IMR-90 (cell line): ENCODE measurements at regions not wholly inside any gene's neighbourhood (a gene's known extent, or its start where the extent isn't known, plus 50 kb on each side); places are given as distances from the start of the nearest gene placed in this dataset.

Experiments used
- ATAC-seq: fragments of 200-7000 bp; cut with Tn5 transposase; 2 replicates; pipeline ENCODE4 v1.9.1; 2020; ENCODE audit warnings: low read depth, mild to moderate bottlenecking, moderate library complexity
- BruUV-seq: library from RNA; stranded (reverse); fragments of 400-500 nt; replicated peaks from 2 replicates; lab custom pipeline; 2021; lab: Mats Ljungman, UMichigan
- CTCF ChIA-PET: fragments of 300-600 bp; formaldehyde crosslinking; extraction: SDS; loops from one replicate; lab custom pipeline; 2021; ENCODE audit warnings: antibody characterized with exemption; lab: Yijun Ruan, JAX
- POLR2A ChIA-PET: fragments of 300-600 bp; sonication (Branson Sonifier 250); formaldehyde crosslinking; loops from one replicate; lab custom pipeline; 2022; ENCODE audit warnings: antibody characterized with exemption; ENCODE audit not compliant: unreplicated experiment; lab: Charles Lee
- DNase-seq: peaks from one replicate; pipeline ENCODE4 v3.0.0; 2013
- H2AFZ ChIP-seq: replicated peaks from 2 replicates; pipeline ENCODE3; 2013; ENCODE audit warnings: low read length, mild to moderate bottlenecking; ENCODE audit not compliant: poor library complexity
- H2AK5ac ChIP-seq: 2 replicates; pipeline ENCODE4 v1.6.1; 2013; ENCODE audit warnings: low read depth, low read length, inconsistent platforms
- H2AK9ac ChIP-seq: replicated peaks from 2 replicates; pipeline ENCODE3; 2013; ENCODE audit warnings: mild to moderate bottlenecking, low read depth, low read length, moderate library complexity; ENCODE audit not compliant: poor library complexity
- H2BK120ac ChIP-seq: 2 replicates; pipeline ENCODE4 v1.6.1; 2013; ENCODE audit warnings: low read depth, low read length, inconsistent platforms
- H2BK15ac ChIP-seq: 3 replicates; pipeline ENCODE4 v1.6.1; 2013; ENCODE audit warnings: low read depth, low read length, inconsistent platforms
- H2BK20ac ChIP-seq: 2 replicates; pipeline ENCODE4 v1.6.1; 2013; ENCODE audit warnings: low read depth, mild to moderate bottlenecking, inconsistent platforms, low read length, moderate library complexity
- H2BK5ac ChIP-seq: 2 replicates; pipeline ENCODE4 v1.6.1; 2013; ENCODE audit warnings: mild to moderate bottlenecking, low read depth, low read length, inconsistent platforms; ENCODE audit not compliant: poor library complexity, severe bottlenecking
- H3K14ac ChIP-seq: replicated peaks from 2 replicates; pipeline ENCODE4 v1.6.1; 2013; ENCODE audit warnings: low read depth, low read length, inconsistent platforms
- H3K18ac ChIP-seq: 2 replicates; pipeline ENCODE4 v1.6.1; 2013; ENCODE audit warnings: low read depth, low read length, control low read depth
- H3K23ac ChIP-seq: 2 replicates; pipeline ENCODE4 v1.6.1; 2013; ENCODE audit warnings: low read depth, low read length, inconsistent platforms
- H3K27ac ChIP-seq: 2 replicates; pipeline ENCODE4 v1.5.1; 2013; ENCODE audit warnings: mild to moderate bottlenecking, control low read depth, low read length; ENCODE audit not compliant: insufficient read depth
- H3K27me3 ChIP-seq: 2 replicates; pipeline ENCODE4 v1.6.1; 2013; ENCODE audit warnings: low read length; ENCODE audit not compliant: control insufficient read depth, insufficient read depth
- H3K36me3 ChIP-seq: 2 replicates; pipeline ENCODE4 v1.6.1; 2013; ENCODE audit warnings: low read length, mixed read lengths; ENCODE audit not compliant: control insufficient read depth, insufficient read depth
- H3K4ac ChIP-seq: 2 replicates; pipeline ENCODE4 v1.6.1; 2013; ENCODE audit warnings: low read depth, low read length, inconsistent platforms
- H3K4me1 ChIP-seq: 2 replicates; pipeline ENCODE4 v1.6.1; 2013; ENCODE audit warnings: low read length, mixed read lengths; ENCODE audit not compliant: control insufficient read depth, insufficient read depth
- H3K4me2 ChIP-seq: 2 replicates; pipeline ENCODE4 v1.6.1; 2013; ENCODE audit warnings: low read depth, mild to moderate bottlenecking, control low read depth, low read length, moderate library complexity
- H3K4me3 ChIP-seq: 2 replicates; pipeline ENCODE4 v1.5.1; 2013; ENCODE audit warnings: low read depth, mild to moderate bottlenecking, control low read depth, low read length, moderate library complexity; ENCODE audit not compliant: insufficient read depth
- H3K56ac ChIP-seq: 2 replicates; pipeline ENCODE4 v1.6.1; 2013; ENCODE audit warnings: low read length, inconsistent platforms; ENCODE audit not compliant: insufficient read depth; ENCODE audit errors: extremely low read depth
- H3K79me1 ChIP-seq, 2 experiments: 2 replicates each; pipeline ENCODE4 v1.6.1; 2013; ENCODE audit warnings: low read length in 2 of 2, inconsistent platforms in 1 of 2, low read depth in 1 of 2
- H3K9ac ChIP-seq: 2 replicates; pipeline ENCODE4 v1.6.1; 2013; ENCODE audit warnings: low read depth, low read length, control low read depth
- H3K9me1 ChIP-seq: 2 replicates; pipeline ENCODE4 v1.6.1; 2013; ENCODE audit warnings: low read length, inconsistent platforms; ENCODE audit not compliant: insufficient read depth
- H3K9me3 ChIP-seq: 2 replicates; pipeline ENCODE4 v1.6.1; 2013; ENCODE audit warnings: low read length; ENCODE audit not compliant: control insufficient read depth, insufficient read depth
- H4K20me1 ChIP-seq: 2 replicates; pipeline ENCODE4 v1.6.1; 2013; ENCODE audit warnings: low read length, inconsistent platforms; ENCODE audit not compliant: insufficient read depth
- H4K5ac ChIP-seq: 2 replicates; pipeline ENCODE4 v1.6.1; 2013; ENCODE audit warnings: mild to moderate bottlenecking, low read depth, low read length, control low read depth
- H4K8ac ChIP-seq, 2 experiments: 2 replicates each; pipeline ENCODE4 v1.6.1; 2013; ENCODE audit warnings: low read depth in 2 of 2, low read length in 2 of 2, control low read depth in 1 of 2, inconsistent platforms in 1 of 2
- H4K91ac ChIP-seq: 2 replicates; pipeline ENCODE4 v1.6.1; 2013; ENCODE audit warnings: low read depth, low read length, inconsistent platforms; ENCODE audit not compliant: insufficient read depth
- BHLHE40 ChIP-seq: fragments of 150-350 bp; IDR thresholded peaks from 2 replicates; pipeline ENCODE4 v1.6.1; 2016; ENCODE audit warnings: mild to moderate bottlenecking, low read depth, low read length
- CEBPB ChIP-seq: IDR thresholded peaks from 2 replicates; pipeline ENCODE4 v1.6.1; 2012; ENCODE audit warnings: low read depth, low read length, improper control_type of control experiment
- FOS ChIP-seq: fragments of 150-350 bp; IDR thresholded peaks from 2 replicates; pipeline ENCODE4 v1.6.1; 2016; ENCODE audit warnings: low read depth, low read length
- MAFK ChIP-seq: IDR thresholded peaks from 2 replicates; pipeline ENCODE4 v1.6.1; 2012; ENCODE audit warnings: low read depth, low read length, improper control_type of control experiment
- MAZ ChIP-seq: IDR thresholded peaks from 2 replicates; pipeline ENCODE4 v1.6.1; 2012; ENCODE audit warnings: low read depth, mild to moderate bottlenecking, low read length, improper control_type of control experiment, moderate library complexity, borderline replicate concordance
- MXI1 ChIP-seq: IDR thresholded peaks from 2 replicates; pipeline ENCODE4 v1.6.1; 2012; ENCODE audit warnings: low read depth, mild to moderate bottlenecking, low read length, moderate library complexity, borderline replicate concordance
- NFE2L2 ChIP-seq: fragments of 150-350 bp; IDR thresholded peaks from 2 replicates; pipeline ENCODE4 v1.6.1; 2016; ENCODE audit warnings: low read depth, mild to moderate bottlenecking, low read length
- RAD21 ChIP-seq: IDR thresholded peaks from 2 replicates; pipeline ENCODE4 v1.6.1; 2012; ENCODE audit warnings: low read length, improper control_type of control experiment
- RCOR1 ChIP-seq: IDR thresholded peaks from 2 replicates; pipeline ENCODE4 v1.6.1; 2012; ENCODE audit warnings: mild to moderate bottlenecking, low read length, improper control_type of control experiment; ENCODE audit not compliant: insufficient replicate concordance
- RFX5 ChIP-seq: IDR thresholded peaks from 2 replicates; pipeline ENCODE4 v1.8.0; 2012; ENCODE audit warnings: low read depth, mild to moderate bottlenecking, low read length, moderate library complexity
- SMC3 ChIP-seq: fragments of 150-350 bp; IDR thresholded peaks from 2 replicates; pipeline ENCODE4 v1.6.1; 2016; ENCODE audit warnings: low read depth, mild to moderate bottlenecking, antibody characterized with exemption, low read length, moderate library complexity
- WGBS, 2 experiments: methylation state at CpG; one replicate each; pipeline versions ENCODE4 v1.1.5 to v1.1.7; 2013; ENCODE audit warnings: missing lambda C conversion rate in 2 of 2; ENCODE audit not compliant: insufficient read length in 1 of 2; ENCODE audit errors: extremely low coverage in 2 of 2; 5-methylcytosine and 5-hydroxymethylcytosine counted together
- dilution Hi-C: fragments of 300-500 bp; cut with HindIII; formaldehyde crosslinking; loops from one replicate; pipeline ENCODE4 v1.14.3; 2018; ENCODE audit warnings: low sequenced_read_pairs; ENCODE audit not compliant: unreplicated experiment
- in situ Hi-C: fragments of 300-500 bp; cut with MboI; formaldehyde crosslinking; loops from 3 replicates; pipeline ENCODE4 v1.14.3; 2019; ENCODE audit warnings: low sequenced_read_pairs, inconsistent platforms, mixed read lengths
- intact Hi-C: fragments of 100-400 bp; cut with micrococcal nuclease; formaldehyde crosslinking; loops from 2 replicates; pipeline ENCODE4 v1.10.0; 2022
- TF ChIP-seq, protein P1 (sequence below): fragments of 150-350 bp; IDR thresholded peaks from 2 replicates; pipeline ENCODE4 v1.6.1; 2017; ENCODE audit warnings: mild to moderate bottlenecking, antibody characterized with exemption, low read length, low read depth
- TF ChIP-seq, protein P2 (sequence below): fragments of 150-350 bp; IDR thresholded peaks from 2 replicates; pipeline ENCODE4 v1.6.1; 2016; ENCODE audit warnings: low read depth, mild to moderate bottlenecking, low read length, moderate library complexity, borderline replicate concordance

DNA sequence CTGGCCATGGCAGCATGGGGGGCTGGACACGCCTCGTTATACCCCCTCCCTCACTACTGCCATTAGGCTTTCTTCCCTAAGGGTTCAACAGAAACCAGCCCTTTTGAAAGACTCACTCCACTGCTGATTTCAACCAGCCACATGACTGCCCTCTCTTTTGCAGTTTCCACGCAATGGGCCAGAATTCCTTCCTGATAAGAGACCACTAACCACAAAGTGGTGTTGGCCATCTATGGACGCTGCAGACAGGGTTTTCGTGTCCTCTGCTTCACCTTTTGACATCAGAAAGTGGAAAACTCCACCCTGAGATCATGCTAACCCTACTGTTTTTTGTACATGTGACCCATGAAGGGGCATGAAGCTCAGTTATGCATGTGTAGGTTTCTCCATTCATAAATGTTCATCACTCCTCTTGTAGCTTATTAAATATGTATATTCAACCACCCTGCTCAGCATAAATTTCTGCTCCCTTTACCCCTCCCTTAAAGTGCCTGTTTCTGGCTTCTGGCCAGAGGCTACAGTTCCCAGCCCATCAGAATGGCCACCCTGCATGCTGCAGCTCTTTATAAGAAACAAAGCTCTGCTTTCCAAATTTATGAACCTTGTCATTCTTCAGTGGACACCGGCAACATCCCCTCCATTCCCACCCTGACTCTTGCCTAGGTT is 105.6 kb upstream of the KCNK12 start:
- H2BK5ac ChIP-seq, result no peak overlapping the region
- no peak overlapping the region for H3K9ac ChIP-seq
- H4K8ac ChIP-seq, result no peak overlapping the region
- CTCF ChIA-PET, result interaction anchor here (0.7 kb wide), 1 partner anchor 10 kb away, joined by 3 read pairs; no protein-coding TSS in a partner anchor
- H3K4me2 ChIP-seq, result no peak overlapping the region
- H2BK20ac ChIP-seq, result no peak overlapping the region
- no peak overlapping the region for H3K4ac ChIP-seq
- POLR2A ChIA-PET, result interaction anchor here (0.6 kb wide), 1 partner anchor 448 kb away, joined by 3 read pairs; no protein-coding TSS in a partner anchor
- TF ChIP-seq RAD21, result no peak
- no peak for TF ChIP-seq MXI1
- TF ChIP-seq MAZ, result no peak
- no peak for TF ChIP-seq SMC3
- no peak for TF ChIP-seq BHLHE40
- TF ChIP-seq RCOR1, result no peak
- TF ChIP-seq CEBPB, result no peak
- no peak for TF ChIP-seq FOS
- no peak for TF ChIP-seq RFX5
- TF ChIP-seq, protein P1, sequence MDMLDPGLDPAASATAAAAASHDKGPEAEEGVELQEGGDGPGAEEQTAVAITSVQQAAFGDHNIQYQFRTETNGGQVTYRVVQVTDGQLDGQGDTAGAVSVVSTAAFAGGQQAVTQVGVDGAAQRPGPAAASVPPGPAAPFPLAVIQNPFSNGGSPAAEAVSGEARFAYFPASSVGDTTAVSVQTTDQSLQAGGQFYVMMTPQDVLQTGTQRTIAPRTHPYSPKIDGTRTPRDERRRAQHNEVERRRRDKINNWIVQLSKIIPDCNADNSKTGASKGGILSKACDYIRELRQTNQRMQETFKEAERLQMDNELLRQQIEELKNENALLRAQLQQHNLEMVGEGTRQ, result no peak
- TF ChIP-seq, protein P2, sequence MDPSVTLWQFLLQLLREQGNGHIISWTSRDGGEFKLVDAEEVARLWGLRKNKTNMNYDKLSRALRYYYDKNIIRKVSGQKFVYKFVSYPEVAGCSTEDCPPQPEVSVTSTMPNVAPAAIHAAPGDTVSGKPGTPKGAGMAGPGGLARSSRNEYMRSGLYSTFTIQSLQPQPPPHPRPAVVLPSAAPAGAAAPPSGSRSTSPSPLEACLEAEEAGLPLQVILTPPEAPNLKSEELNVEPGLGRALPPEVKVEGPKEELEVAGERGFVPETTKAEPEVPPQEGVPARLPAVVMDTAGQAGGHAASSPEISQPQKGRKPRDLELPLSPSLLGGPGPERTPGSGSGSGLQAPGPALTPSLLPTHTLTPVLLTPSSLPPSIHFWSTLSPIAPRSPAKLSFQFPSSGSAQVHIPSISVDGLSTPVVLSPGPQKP, result no peak
- TF ChIP-seq NFE2L2, result no peak
- TF ChIP-seq MAFK, result no peak
- H3K23ac ChIP-seq, result no peak overlapping the region
- H3K27ac ChIP-seq, result no peak overlapping the region
- no peak overlapping the region for H2AK9ac ChIP-seq
- no TSS peak for BruUV-seq
- no peaks in the 10 kb centered on the region for H3K36me3 ChIP-seq
- intact Hi-C loops, result no loop called here
- ATAC-seq, result no peak
- H2BK120ac ChIP-seq, result no peak overlapping the region
- H3K14ac ChIP-seq, result no peak overlapping the region
- peaks cover 4% of the 10 kb centered on the region; the same call in 1 of the 2 replicates for H3K27me3 ChIP-seq
- no peaks in the 10 kb centered on the region for H3K79me1 ChIP-seq
- H4K91ac ChIP-seq, result no peak overlapping the region
- in situ Hi-C loops, result no loop called here
- no peak overlapping the region for H3K18ac ChIP-seq
- no peaks in the 10 kb centered on the region for H4K20me1 ChIP-seq
- no peak overlapping the region for H2AFZ ChIP-seq
- H3K4me1 ChIP-seq, result no peaks in the 10 kb centered on the region
- dilution Hi-C loops, result no loop called here
- H2AK5ac ChIP-seq, result no peak overlapping the region
- DNase-seq, result no peak
- no peak overlapping the region for H4K5ac ChIP-seq
- no peaks in the 10 kb centered on the region for H3K9me1 ChIP-seq
- no peaks in the 10 kb centered on the region for H3K9me3 ChIP-seq
- no peak overlapping the region for H2BK15ac ChIP-seq
- WGBS, 2 experiments, result 53% methylated on average over 2 of the region's 6 CpGs; no CpG with 5 or more reads in 1 of the 2 experiments
- H3K4me3 ChIP-seq, result no peak overlapping the region
- no peak overlapping the region for H3K56ac ChIP-seq
